ENCODE measurements at regions not wholly inside any gene's neighbourhood (a gene's known extent, or its start where the extent isn't known, plus 50 kb on each side); places are given as distances from the start of the nearest gene placed in this dataset.

- Histone ChIP-seq H2BK15ac (ENCODE audit: low read depth, low read length) (no peak overlapping the region), H3K9ac (ENCODE audit: extremely low read depth, insufficient read length, low read length) (no peak overlapping the region), H2BK5ac (ENCODE audit: insufficient read length, low read length) (no peak overlapping the region), H4K5ac (ENCODE audit: insufficient read length, low read depth, low read length) (no peak overlapping the region), H3K27me3 (ENCODE audit: insufficient read depth, low read length) (no peaks in the 10 kb centered on the region), H3K9me3 (ENCODE audit: control insufficient read depth, low read depth, low read length) (no peaks in the 10 kb centered on the region), H2AK5ac (ENCODE audit: insufficient read length, low read length) (no peak overlapping the region), H3K79me2 (ENCODE audit: insufficient read depth, low read length) (no peaks in the 10 kb centered on the region), H4K91ac (ENCODE audit: insufficient read length, low read depth, low read length) (no peak overlapping the region), H3K23ac (ENCODE audit: insufficient read length, low read depth, low read length) (no peak overlapping the region), H4K8ac (replicated peaks; ENCODE audit: insufficient read length, low read depth, low read length) (no peak overlapping the region), H3K79me1 (ENCODE audit: insufficient read depth, low read depth, low read length, poor library complexity, severe bottlenecking) (no peaks in the 10 kb centered on the region), H2BK120ac (ENCODE audit: low read depth, low read length, poor library complexity, severe bottlenecking) (no peak overlapping the region), H3K4me1 (ENCODE audit: insufficient read depth, low read length) (no peaks in the 10 kb centered on the region), H4K20me1 (ENCODE audit: control insufficient read depth, insufficient read depth, insufficient read length) (no peaks in the 10 kb centered on the region), H3K4me2 (ENCODE audit: insufficient read depth, insufficient read length, low read length) (no peak overlapping the region), H3K23me2 (ENCODE audit: insufficient read length, low read depth, low read length, poor library complexity, severe bottlenecking) (no peaks in the 10 kb centered on the region), H3K27ac (ENCODE audit: insufficient read length, low read depth, low read length) (no peak overlapping the region), H3K18ac (ENCODE audit: insufficient read length, low read depth, low read length) (no peak overlapping the region), H3K56ac (ENCODE audit: insufficient read length, low read depth, low read length) (no peak overlapping the region), H2AFZ (ENCODE audit: low read length) (no peak overlapping the region), H2BK12ac (ENCODE audit: insufficient read length, low read depth, low read length) (no peak overlapping the region), H2BK20ac (ENCODE audit: low read depth, low read length, poor library complexity, severe bottlenecking) (no peak overlapping the region), H3T11ph (ENCODE audit: low read length) (no peak overlapping the region), H3K4ac (ENCODE audit: low read depth, low read length) (no peak overlapping the region), H3K14ac (ENCODE audit: insufficient read depth, low read length) (no peak overlapping the region)
- Mint-ChIP-seq H3K27ac (no peak overlapping the region), H3K9me3 (peaks cover 0 to 3% of the 10 kb centered on the region in 2 experiments; a peak in 1 of 5 replicates), H3K4me3 (no peak overlapping the region), H3K36me3 (ENCODE audit: insufficient read depth in 1 of 3, low read depth in 3 of 3) (no peaks in the 10 kb centered on the region), H3K27me3 (ENCODE audit: low read depth) (peaks cover 8% of the 10 kb centered on the region), H3K4me1 (no peaks in the 10 kb centered on the region)
- WGBS (ENCODE audit: extremely low coverage, insufficient read length, low lambda C conversion rate): no CpG with 5 or more reads among the region's 5 CpGs
- DNase-seq: no peak
- TF ChIP-seq CTCF (conservative IDR thresholded peaks at IDR 0.05): no peak
Observed at GRCh38 chr11:129640671-129641070, 175.0 kb upstream of the TMEM45B start.
